ENCODE measurements at regions not wholly inside any gene's neighbourhood (a gene's known extent, or its start where the extent isn't known, plus 50 kb on each side); places are given as distances from the start of the nearest gene placed in this dataset.

- Histone ChIP-seq H3K36me3 (ENCODE audit: control insufficient read depth in 2 of 2, extremely low read depth in 1 of 2, insufficient read depth in 2 of 2, low read length in 2 of 2) (no peaks in the 10 kb centered on the region), H4K20me1 (replicated peaks; ENCODE audit: control insufficient read depth, extremely low read depth, insufficient read depth, low read length) (no peaks in the 10 kb centered on the region), H3K9ac (replicated peaks; ENCODE audit: extremely low read depth, insufficient read depth, low read length) (no peak overlapping the region), H3K27ac (ENCODE audit: insufficient read depth, low read depth, low read length) (no peak overlapping the region), H3K27me3 (ENCODE audit: control insufficient read depth in 2 of 2, insufficient read depth in 2 of 2, low read length in 2 of 2) (peaks cover 0 to 2% of the 10 kb centered on the region in 2 experiments), H3K4me2 (ENCODE audit: insufficient read depth, low read length) (no peak overlapping the region), H3K9me1 (replicated peaks; ENCODE audit: control insufficient read depth, extremely low read depth, insufficient read depth, low read length) (no peaks in the 10 kb centered on the region), H3K79me2 (ENCODE audit: control insufficient read depth, insufficient read depth, low read length) (no peaks in the 10 kb centered on the region), H2AFZ (ENCODE audit: low read depth, low read length) (no peak overlapping the region), H3K4me3 (replicated peaks in 1 of 3; ENCODE audit: insufficient read depth in 1 of 3, low read depth in 1 of 3, low read length in 3 of 3) (no peak overlapping the region), H3K4me1 (ENCODE audit: control insufficient read depth, extremely low read depth, insufficient read depth, low read length) (no peaks in the 10 kb centered on the region), H3K9me3 (replicated peaks; ENCODE audit: control insufficient read depth, insufficient read depth, low read length) (no peaks in the 10 kb centered on the region)
- ChIA-PET POLR2A (no interaction called here), CTCF (interaction anchor here (1.7 kb wide), 1 partner anchor 122 kb away, joined by 4 read pairs; no protein-coding TSS in a partner anchor)
- intact Hi-C loops (cut with micrococcal nuclease) (no loop called here), dilution Hi-C loops (cut with MboI; ENCODE audit: extremely low pct_ligation_motif_present, low sequenced_read_pairs) (no loop called here)
- no peak for TF ChIP-seq POLR2A (IDR thresholded peaks at IDR 0.05; ENCODE audit: low read depth, low read length)
- TF ChIP-seq FOS (IDR thresholded peaks at IDR 0.05; ENCODE audit: borderline replicate concordance, insufficient read depth, low read length), result no peak
- TF ChIP-seq JUN (IDR thresholded peaks at IDR 0.05; ENCODE audit: borderline replicate concordance, insufficient read depth, insufficient read length, low read depth), result no peak
- no peak for TF ChIP-seq CTCF (IDR thresholded peaks at IDR 0.05; ENCODE audit: extremely low read depth in 1 of 2, insufficient read depth in 1 of 2, low read depth in 1 of 2, low read length in 2 of 2)
- TF ChIP-seq EZH2 (IDR thresholded peaks at IDR 0.05; ENCODE audit: borderline replicate concordance, low read depth, low read length, severe bottlenecking), result no peak
- no peak for TF ChIP-seq MYC (IDR thresholded peaks at IDR 0.05; ENCODE audit: low read depth, low read length)
- no peak for TF ChIP-seq MAX (IDR thresholded peaks at IDR 0.05; ENCODE audit: insufficient read depth, insufficient read length)
- no peak for TF ChIP-seq POLR2AphosphoS5 (IDR thresholded peaks at IDR 0.05; ENCODE audit: insufficient read depth, low read depth, low read length)
- TF ChIP-seq GATA2 (IDR thresholded peaks at IDR 0.05; ENCODE audit: insufficient read depth, insufficient read length, low read depth, low read length), result no peak
- no TSS peak for BruUV-seq (replicated peaks)
- DNase-seq (ENCODE audit: low read depth, low spot score), result no peak
- FAIRE-seq, result no peak
Observed at GRCh38 chr6:105553171-105553570, 150.3 kb upstream of the PREP start.
